HEK293T (cell line): ENCODE measurements at regions not wholly inside any gene's neighbourhood (a gene's known extent, or its start where the extent isn't known, plus 50 kb on each side); places are given as distances from the start of the nearest gene placed in this dataset.

ENCODE experiments used
- CTCF ChIA-PET: fragments of 350-600 bp; formaldehyde crosslinking; extraction: SDS; loops from one replicate; lab custom pipeline; 2021; ENCODE audit warnings: antibody characterized with exemption, inconsistent platforms; lab: Yijun Ruan, JAX
- POLR2A ChIA-PET: fragments of 350-600 bp; formaldehyde crosslinking; extraction: SDS; loops from one replicate; lab custom pipeline; 2020; ENCODE audit warnings: antibody characterized with exemption, inconsistent platforms; lab: Yijun Ruan, JAX
- DNase-seq: peaks from one replicate; pipeline ENCODE4 v3.0.0; 2012; ENCODE audit warnings: mixed read lengths; ENCODE audit errors: extremely low spot score
- ARNT ChIP-seq: fragments of 450-650 bp; IDR thresholded peaks from 2 replicates; pipeline ENCODE4 v1.6.1; 2017; ENCODE audit warnings: mild to moderate bottlenecking
- BHLHE40 ChIP-seq: fragments of 450-650 bp; IDR thresholded peaks from 2 replicates; pipeline ENCODE4 v1.6.1; 2016; ENCODE audit warnings: mild to moderate bottlenecking, moderate library complexity, borderline replicate concordance
- CTBP1 ChIP-seq: fragments of 450-650 bp; IDR thresholded peaks from 2 replicates; pipeline ENCODE4 v1.6.1; 2016; ENCODE audit warnings: borderline replicate concordance
- ELF4 ChIP-seq: fragments of 450-650 bp; IDR thresholded peaks from 2 replicates; pipeline ENCODE4 v1.6.1; 2017; ENCODE audit warnings: antibody characterized with exemption
- FOXA1 ChIP-seq: fragments of 450-650 bp; IDR thresholded peaks from 2 replicates; pipeline ENCODE4 v1.6.1; 2016; ENCODE audit warnings: mild to moderate bottlenecking
- FOXK2 ChIP-seq: fragments of 450-650 bp; IDR thresholded peaks from 2 replicates; pipeline ENCODE4 v1.6.1; 2016; ENCODE audit warnings: mild to moderate bottlenecking
- FOXM1 ChIP-seq: fragments of 450-650 bp; IDR thresholded peaks from 2 replicates; pipeline ENCODE4 v1.6.1; 2017; ENCODE audit warnings: mild to moderate bottlenecking, borderline replicate concordance
- HDGF ChIP-seq: fragments of 450-650 bp; IDR thresholded peaks from 2 replicates; pipeline ENCODE4 v1.6.1; 2017; ENCODE audit warnings: antibody characterized with exemption, borderline replicate concordance
- L3MBTL2 ChIP-seq: fragments of 450-650 bp; conservative IDR thresholded peaks from 2 replicates; pipeline ENCODE4 v1.6.1; 2016; ENCODE audit warnings: mild to moderate bottlenecking
- LEF1 ChIP-seq: fragments of 450-650 bp; IDR thresholded peaks from 2 replicates; pipeline ENCODE4 v1.6.1; 2017; ENCODE audit warnings: mild to moderate bottlenecking, borderline replicate concordance
- NFRKB ChIP-seq: fragments of 450-650 bp; IDR thresholded peaks from 2 replicates; pipeline ENCODE4 v1.6.1; 2016; ENCODE audit warnings: mild to moderate bottlenecking, moderate library complexity
- PKNOX1 ChIP-seq: fragments of 450-650 bp; IDR thresholded peaks from 2 replicates; pipeline ENCODE4 v1.6.1; 2016
- SP1 ChIP-seq: fragments of 450-650 bp; IDR thresholded peaks from 2 replicates; pipeline ENCODE4 v1.6.1; 2017
- SUZ12 ChIP-seq: fragments of 450-650 bp; IDR thresholded peaks from 2 replicates; pipeline ENCODE4 v1.6.1; 2016; ENCODE audit warnings: mild to moderate bottlenecking
- TARDBP ChIP-seq: fragments of 450-650 bp; IDR thresholded peaks from 2 replicates; pipeline ENCODE4 v1.6.1; 2016
- ZNF384 ChIP-seq: fragments of 450-650 bp; IDR thresholded peaks from 2 replicates; pipeline ENCODE4 v1.6.1; 2016

DNA sequence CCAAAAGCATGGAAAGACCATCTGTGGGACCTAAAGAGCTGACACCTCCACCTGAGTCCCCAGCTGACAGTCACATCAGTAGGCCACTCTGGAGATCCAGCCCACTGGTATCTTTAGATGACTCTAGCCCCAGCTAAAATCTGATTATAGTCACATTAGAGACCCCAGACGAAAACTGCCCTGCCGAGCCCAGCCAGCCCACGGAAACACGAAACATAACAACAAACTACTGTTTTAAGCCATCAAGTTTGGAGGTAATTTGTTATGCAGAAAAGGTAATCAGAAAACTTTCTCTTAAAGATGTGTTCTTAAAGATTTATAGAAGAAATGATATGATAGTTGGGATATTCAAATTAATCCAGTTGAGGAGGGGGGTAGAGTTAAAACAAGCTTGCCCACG, 175.7 kb downstream of the DHX15 start:
- no peak for DNase-seq
- ChIA-PET POLR2A (no interaction called here), CTCF (no interaction called here)
- TF ChIP-seq NFRKB (no peak), LEF1 (no peak), HDGF (no peak), FOXK2 (no peak), TARDBP (no peak), FOXA1 (no peak), BHLHE40 (no peak), ARNT (no peak), ZNF384 (no peak), CTBP1 (no peak), ELF4 (no peak), L3MBTL2 (no peak), SP1 (no peak)

- no peak for DNase-seq
- POLR2A ChIA-PET: no interaction called here
- no peak for TF ChIP-seq ELF4
- no peak for TF ChIP-seq LEF1
- no peak for TF ChIP-seq CTBP1
- no peak for TF ChIP-seq FOXA1
- TF ChIP-seq ARNT: no peak
- TF ChIP-seq BHLHE40: no peak
- no peak for TF ChIP-seq PKNOX1
- TF ChIP-seq ZNF384: no peak
- no peak for TF ChIP-seq SP1
- TF ChIP-seq FOXM1: no peak
- TF ChIP-seq L3MBTL2: no peak
- TF ChIP-seq NFRKB: no peak
- CTCF ChIA-PET: no interaction called here
Observed at GRCh38 chr4:24405926-24406325, 178.4 kb downstream of the DHX15 start.

DNA sequence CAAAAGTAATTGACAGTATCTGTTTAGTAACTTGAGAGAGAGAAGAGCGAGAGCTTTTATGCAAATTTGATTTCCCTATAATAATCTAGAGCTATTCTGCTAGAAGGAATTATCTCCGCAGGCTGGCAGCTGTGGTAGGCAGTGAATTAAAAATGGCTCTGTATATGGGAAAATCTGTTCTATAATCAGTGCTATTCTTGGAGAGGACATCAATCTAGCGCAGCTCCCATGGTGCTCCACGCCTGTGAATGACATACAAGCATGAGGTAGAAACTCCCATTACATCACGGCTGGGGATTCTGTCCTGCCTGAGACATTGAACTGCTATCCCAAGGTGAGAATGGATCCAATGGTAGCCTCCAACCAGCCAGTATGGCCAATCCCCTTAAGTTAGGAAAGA, 179.0 kb downstream of the DHX15 start:
- ChIA-PET POLR2A (no interaction called here), CTCF (no interaction called here)
- TF ChIP-seq NFRKB (no peak), ZNF384 (no peak), FOXK2 (no peak), CTBP1 (no peak), ARNT (no peak), SP1 (no peak)

GRCh38 chr4:24404281-24404680, 180.1 kb downstream of the DHX15 start:
- CTCF ChIA-PET: no interaction called here
- POLR2A ChIA-PET: no interaction called here
- no peak for DNase-seq
- TF ChIP-seq SP1 (no peak), BHLHE40 (no peak), FOXA1 (no peak), FOXK2 (no peak), ELF4 (no peak), PKNOX1 (no peak), ARNT (no peak), ZNF384 (no peak), L3MBTL2 (no peak), NFRKB (no peak), CTBP1 (no peak), TARDBP (no peak), LEF1 (no peak), FOXM1 (no peak), HDGF (no peak)

More for the DNA sequence above, 179.0 kb downstream of the DHX15 start:
- no peak for DNase-seq

- TF ChIP-seq TARDBP: no peak
- TF ChIP-seq ELF4: no peak
- ChIA-PET CTCF (no interaction called here), POLR2A (no interaction called here)
- no peak for DNase-seq
Observed at GRCh38 chr4:24403265-24403664, 181.1 kb downstream of the DHX15 start.

GRCh38 chr4:24400537-24400936, 183.8 kb downstream of the DHX15 start:
- ChIA-PET POLR2A (no interaction called here), CTCF (interaction anchor here (0.6 kb wide), 1 partner anchor 287 kb away, joined by 3 read pairs; no protein-coding TSS in a partner anchor)
- TF ChIP-seq LEF1 (no peak), ZNF384 (no peak), ELF4 (no peak)
- no peak for DNase-seq

- no peak for DNase-seq
- TF ChIP-seq LEF1 (no peak), SUZ12 (no peak), NFRKB (no peak), FOXK2 (no peak), FOXM1 (no peak), FOXA1 (no peak), ZNF384 (no peak), BHLHE40 (no peak), ELF4 (no peak), CTBP1 (no peak), L3MBTL2 (no peak), TARDBP (no peak), SP1 (no peak)
- ChIA-PET CTCF (no interaction called here), POLR2A (no interaction called here)
Observed at GRCh38 chr4:24396988-24397387, 187.4 kb downstream of the DHX15 start.

- no peak for TF ChIP-seq ARNT
- TF ChIP-seq NFRKB: no peak
- TF ChIP-seq HDGF: no peak
- TF ChIP-seq FOXM1: no peak
- no peak for TF ChIP-seq FOXK2
- no peak for TF ChIP-seq LEF1
- no peak for TF ChIP-seq SP1
- TF ChIP-seq TARDBP: no peak
- no peak for TF ChIP-seq FOXA1
- TF ChIP-seq SUZ12: no peak
- no peak for TF ChIP-seq PKNOX1
- TF ChIP-seq CTBP1: no peak
- TF ChIP-seq ZNF384: no peak
- no peak for TF ChIP-seq L3MBTL2
- TF ChIP-seq ELF4: no peak
- TF ChIP-seq BHLHE40: no peak
- POLR2A ChIA-PET: no interaction called here
- CTCF ChIA-PET: no interaction called here
- DNase-seq: no peak
Observed at GRCh38 chr4:24395937-24396336, 188.4 kb downstream of the DHX15 start.
